Fibroblast of mammary gland (primary cell): ENCODE measurements at regions not wholly inside any gene's neighbourhood (a gene's known extent, or its start where the extent isn't known, plus 50 kb on each side); places are given as distances from the start of the nearest gene placed in this dataset.

Source experiments
- DNase-seq: peaks from one replicate; pipeline ENCODE4 v3.0.0-alpha.2; 2010; ENCODE audit warnings: low read depth
- H3K4me3 ChIP-seq: 2 replicates; pipeline ENCODE4 v1.5.1; 2011; ENCODE audit warnings: low read depth, mild to moderate bottlenecking, low read length, moderate library complexity; ENCODE audit not compliant: control insufficient read depth
- TF ChIP-seq, protein P1 (sequence below): conservative IDR thresholded peaks from 2 replicates; pipeline ENCODE4 v1.5.1; 2011; ENCODE audit warnings: low read depth, low read length, inconsistent platforms; ENCODE audit not compliant: control insufficient read depth, insufficient read depth

DNA sequence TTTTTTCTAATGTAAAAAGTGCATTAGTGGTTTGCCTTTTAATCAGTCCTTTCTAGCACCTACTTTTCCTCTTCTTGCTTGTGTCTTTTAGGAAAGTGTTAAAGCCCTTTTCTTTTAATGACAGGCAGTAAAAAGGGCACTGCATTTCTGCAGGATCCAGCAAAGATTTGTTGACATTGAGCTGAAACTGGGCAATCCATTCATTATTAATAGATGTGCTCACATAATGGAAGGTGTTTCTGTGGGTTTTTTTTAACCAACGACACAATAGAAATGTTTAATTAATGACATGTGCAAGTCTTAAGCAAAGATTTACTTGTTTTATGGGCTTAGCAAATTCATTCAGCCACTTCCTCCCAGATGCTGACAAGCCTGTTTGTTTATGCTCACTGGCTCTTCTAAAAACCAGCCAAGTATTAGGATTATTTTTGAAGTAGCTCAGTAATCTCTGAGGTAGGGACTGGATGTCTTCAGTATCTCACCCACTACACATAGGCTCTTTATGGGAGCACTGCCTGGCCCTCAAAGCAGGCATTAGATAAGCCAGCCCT, 1201.1 kb downstream of the SORCS1 start:
- TF ChIP-seq, protein P1, sequence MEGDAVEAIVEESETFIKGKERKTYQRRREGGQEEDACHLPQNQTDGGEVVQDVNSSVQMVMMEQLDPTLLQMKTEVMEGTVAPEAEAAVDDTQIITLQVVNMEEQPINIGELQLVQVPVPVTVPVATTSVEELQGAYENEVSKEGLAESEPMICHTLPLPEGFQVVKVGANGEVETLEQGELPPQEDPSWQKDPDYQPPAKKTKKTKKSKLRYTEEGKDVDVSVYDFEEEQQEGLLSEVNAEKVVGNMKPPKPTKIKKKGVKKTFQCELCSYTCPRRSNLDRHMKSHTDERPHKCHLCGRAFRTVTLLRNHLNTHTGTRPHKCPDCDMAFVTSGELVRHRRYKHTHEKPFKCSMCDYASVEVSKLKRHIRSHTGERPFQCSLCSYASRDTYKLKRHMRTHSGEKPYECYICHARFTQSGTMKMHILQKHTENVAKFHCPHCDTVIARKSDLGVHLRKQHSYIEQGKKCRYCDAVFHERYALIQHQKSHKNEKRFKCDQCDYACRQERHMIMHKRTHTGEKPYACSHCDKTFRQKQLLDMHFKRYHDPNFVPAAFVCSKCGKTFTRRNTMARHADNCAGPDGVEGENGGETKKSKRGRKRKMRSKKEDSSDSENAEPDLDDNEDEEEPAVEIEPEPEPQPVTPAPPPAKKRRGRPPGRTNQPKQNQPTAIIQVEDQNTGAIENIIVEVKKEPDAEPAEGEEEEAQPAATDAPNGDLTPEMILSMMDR = no peak
- DNase-seq = no peak
- H3K4me3 ChIP-seq = no peak overlapping the region

- no peak for DNase-seq
- TF ChIP-seq, protein P1 = no peak
- H3K4me3 ChIP-seq = no peak overlapping the region
These were observed 1208.0 kb downstream of the SORCS1 start for GRCh38 chr10:105956550-105956949.

GRCh38 chr10:105953861-105954260, 1210.6 kb downstream of the SORCS1 start:
- TF ChIP-seq, protein P1 = no peak
- H3K4me3 ChIP-seq = no peak overlapping the region
- no peak for DNase-seq

- no peak overlapping the region for H3K4me3 ChIP-seq
- DNase-seq = no peak
- TF ChIP-seq, protein P1 = no peak
These were observed 1211.5 kb downstream of the SORCS1 start for GRCh38 chr10:105953056-105953455.

DNA sequence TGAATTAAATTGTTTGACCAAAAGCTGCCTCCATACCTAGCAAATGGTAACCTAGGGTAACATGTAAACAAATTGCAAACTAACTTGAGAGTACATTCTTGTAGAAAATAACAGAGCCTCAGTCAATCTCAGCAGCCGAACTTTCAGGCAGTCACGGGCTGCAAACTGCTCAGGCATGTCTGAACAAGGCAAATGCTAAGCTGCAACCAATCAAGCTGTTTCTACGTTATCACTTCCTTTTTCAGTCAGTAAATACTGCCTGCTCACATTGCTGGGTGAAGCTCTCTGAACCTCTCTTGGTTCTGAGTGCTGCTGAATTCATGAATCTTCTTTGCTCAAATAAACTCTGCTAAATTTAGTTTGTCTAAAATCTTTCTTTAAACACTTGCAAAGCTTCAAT, 1212.4 kb downstream of the SORCS1 start:
- TF ChIP-seq, protein P1 = no peak

DNA sequence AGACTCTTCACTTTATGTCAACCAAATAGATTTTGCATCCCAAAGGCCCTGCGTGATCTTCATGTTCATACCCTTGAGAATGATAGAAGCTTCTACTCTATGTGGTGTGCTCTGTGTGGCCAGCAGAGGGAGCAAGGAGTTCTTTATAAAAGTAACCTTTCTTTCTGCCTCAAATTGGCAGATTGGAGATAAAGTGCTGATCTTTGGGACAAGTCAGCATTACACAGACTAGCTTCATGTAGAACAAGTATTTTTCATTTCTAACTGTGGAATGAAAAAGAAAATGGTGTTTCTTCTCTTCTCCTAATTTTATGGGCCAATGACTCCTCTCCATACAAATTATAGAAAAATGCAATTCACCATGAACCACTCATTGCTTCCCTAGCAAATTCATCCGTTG, 1214.1 kb downstream of the SORCS1 start:
- no peak overlapping the region for H3K4me3 ChIP-seq
- TF ChIP-seq, protein P1 = peak; percentile 70
- DNase-seq = peak; percentile 51

More for the DNA sequence above, 1212.4 kb downstream of the SORCS1 start:
- peak; percentile 26 for DNase-seq
- no peak overlapping the region for H3K4me3 ChIP-seq

GRCh38 chr10:105949721-105950120, 1214.8 kb downstream of the SORCS1 start:
- TF ChIP-seq, protein P1 = no peak
- DNase-seq = no peak
- H3K4me3 ChIP-seq = no peak overlapping the region
